ENCODE measurements at regions not wholly inside any gene's neighbourhood (a gene's known extent, or its start where the extent isn't known, plus 50 kb on each side); places are given as distances from the start of the nearest gene placed in this dataset.
A peak's percentile ranks its signal among the peaks of the same experiment; 100 is the strongest.

DNA sequence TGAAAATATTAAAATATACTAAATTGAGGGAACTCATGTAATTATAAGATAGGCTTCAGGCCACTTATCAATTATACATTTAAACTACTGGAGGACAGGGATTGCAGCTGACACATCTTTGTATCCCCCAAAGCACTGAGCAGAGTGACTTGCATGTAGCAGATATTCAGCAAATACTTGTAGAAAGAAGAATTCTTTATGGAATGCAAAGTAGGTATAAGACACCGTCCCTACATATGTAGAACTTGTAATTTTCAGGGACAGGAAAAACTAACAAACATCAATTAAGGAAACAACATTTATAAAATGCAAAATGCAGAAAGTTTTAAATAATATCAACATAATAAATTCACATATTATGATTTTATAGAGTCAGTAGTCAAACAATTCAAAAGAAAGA is 719.2 kb downstream of the OLFM4 start:
- no peak for DNase-seq

DNA sequence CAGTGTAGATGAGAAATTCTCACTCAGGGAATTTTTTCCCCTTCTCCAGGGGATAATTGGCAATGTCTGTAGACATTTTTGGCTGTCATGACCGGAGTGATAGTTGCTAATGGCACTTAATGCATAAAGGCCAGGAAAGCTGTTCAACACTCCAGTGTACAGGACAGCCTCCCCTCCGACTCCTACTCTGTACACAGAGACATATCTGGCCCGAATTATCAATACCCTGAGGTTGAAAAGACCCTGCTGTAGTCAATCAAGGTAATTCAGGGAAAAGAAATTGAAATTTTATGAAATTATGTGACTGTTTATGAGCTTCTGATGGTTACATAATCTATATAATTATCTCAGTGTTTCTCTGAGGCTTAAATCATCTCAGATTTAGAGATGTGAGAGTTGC is 720.7 kb downstream of the OLFM4 start:
- no peak for DNase-seq

- no peak for DNase-seq
These were observed 730.4 kb downstream of the OLFM4 start for GRCh38 chr13:53759016-53759415.

GRCh38 chr13:53775807-53776206 is 747.2 kb downstream of the OLFM4 start:
- DNase-seq, result no peak

- DNase-seq, result no peak
These were observed 750.3 kb downstream of the OLFM4 start for GRCh38 chr13:53778937-53779336.

DNA sequence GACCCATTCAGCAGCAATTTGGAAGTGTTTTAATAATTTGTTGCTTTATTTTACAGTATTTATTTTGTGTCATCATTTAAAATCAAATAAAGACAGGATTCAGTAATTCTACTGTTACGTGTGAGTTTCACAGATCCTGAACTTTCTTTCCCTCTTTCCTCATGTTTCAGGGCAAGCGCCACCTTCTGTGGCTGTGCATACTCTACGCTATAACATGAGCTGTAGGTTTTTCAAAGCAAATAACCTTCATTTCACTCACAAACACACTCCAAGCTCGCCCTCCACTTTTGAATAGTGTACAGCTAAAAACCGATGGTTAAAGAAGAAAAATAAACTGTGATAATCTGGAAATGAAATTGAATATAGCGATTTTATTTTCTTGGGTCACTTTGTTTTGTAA is 753.3 kb downstream of the OLFM4 start:
- no peak for DNase-seq

GRCh38 chr13:53782488-53782961 is 753.9 kb downstream of the OLFM4 start:
- peak; percentile 8 for DNase-seq

GRCh38 chr13:53783471-53783870 is 754.9 kb downstream of the OLFM4 start:
- no peak for DNase-seq

DNA sequence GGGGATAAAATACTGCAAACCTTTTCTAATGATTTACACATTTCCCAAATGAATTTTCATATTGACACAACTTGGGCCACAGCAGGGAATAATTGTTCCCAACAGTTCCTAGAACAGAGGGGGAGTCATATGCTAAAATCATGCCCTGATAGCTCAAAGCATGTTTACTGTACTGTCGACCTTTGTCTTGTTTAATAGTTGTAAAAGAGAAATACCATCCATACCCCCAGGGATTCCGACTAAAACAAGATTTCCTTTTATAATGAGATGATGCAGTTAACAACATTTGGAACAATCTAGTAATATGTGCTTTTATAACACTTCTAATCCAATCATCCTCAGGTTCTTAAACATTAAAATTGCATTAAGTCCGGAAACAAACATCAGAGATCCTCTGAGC is 759.7 kb downstream of the OLFM4 start:
- DNase-seq, result no peak

DNA sequence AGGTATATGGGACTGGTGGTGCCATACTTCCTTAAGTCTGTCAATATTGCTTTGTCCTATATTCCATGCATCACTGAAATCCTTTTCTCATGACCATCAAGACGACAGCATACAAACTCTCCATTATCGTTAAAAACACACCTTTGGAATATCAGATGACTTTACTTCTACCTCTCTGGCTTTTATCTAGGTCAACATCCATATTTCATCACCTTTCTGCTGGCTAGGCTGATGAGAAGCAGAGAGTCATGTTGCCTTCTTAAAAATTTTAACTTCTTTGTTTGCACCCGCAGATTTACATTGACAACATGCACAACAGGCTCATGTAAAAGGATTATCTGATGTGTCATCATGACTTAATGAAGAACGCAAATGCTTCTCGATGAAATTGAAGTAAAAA is 771.4 kb downstream of the OLFM4 start:
- DNase-seq, result no peak

GRCh38 chr13:53807251-53807834 is 778.7 kb downstream of the OLFM4 start:
- no peak for DNase-seq

DNA sequence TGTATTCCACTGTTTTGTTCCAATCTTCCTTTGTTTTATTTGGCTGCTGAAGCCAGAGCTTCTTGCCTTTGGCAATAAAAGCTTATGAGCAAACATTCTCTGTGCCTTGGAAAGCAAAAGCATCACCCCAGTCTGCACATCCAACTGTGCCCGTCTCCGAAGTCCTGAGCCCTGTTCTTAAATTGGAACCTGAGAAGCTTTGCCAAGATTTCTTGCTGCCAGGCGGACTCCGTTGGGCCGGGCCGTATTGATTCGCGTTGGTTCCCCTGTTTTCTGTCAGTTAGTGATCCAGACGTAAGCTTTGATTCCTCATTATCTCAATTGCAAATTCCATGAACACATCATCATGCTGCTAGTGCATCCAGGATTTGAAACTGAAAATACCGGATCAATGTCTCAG is 793.0 kb downstream of the OLFM4 start:
- no peak for DNase-seq

- no peak for DNase-seq
These were observed 793.5 kb downstream of the OLFM4 start for GRCh38 chr13:53822136-53822535.

GRCh38 chr13:53839461-53839860 is 810.8 kb downstream of the OLFM4 start:
- no peak for DNase-seq

GRCh38 chr13:53844473-53845146 is 816.0 kb downstream of the OLFM4 start:
- DNase-seq, result no peak

DNA sequence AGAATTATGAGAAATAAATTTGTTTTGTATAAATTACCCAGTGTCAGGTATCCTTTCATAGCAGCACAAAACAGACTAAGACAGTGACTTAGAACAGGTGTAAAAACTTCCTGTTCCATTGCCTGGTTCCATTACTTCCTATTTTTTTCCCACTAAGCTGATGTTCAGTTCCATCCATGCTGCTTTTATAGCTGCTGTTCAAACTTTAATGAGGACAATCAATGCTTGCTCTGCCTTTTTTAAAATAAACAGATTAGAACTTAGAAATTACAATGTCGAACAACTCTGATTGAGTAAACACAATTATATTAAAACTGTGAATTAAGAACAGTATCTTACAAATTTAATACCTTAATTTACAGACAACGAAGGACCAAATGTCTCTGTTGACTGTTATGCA is 818.9 kb downstream of the OLFM4 start:
- DNase-seq, result no peak

DNA sequence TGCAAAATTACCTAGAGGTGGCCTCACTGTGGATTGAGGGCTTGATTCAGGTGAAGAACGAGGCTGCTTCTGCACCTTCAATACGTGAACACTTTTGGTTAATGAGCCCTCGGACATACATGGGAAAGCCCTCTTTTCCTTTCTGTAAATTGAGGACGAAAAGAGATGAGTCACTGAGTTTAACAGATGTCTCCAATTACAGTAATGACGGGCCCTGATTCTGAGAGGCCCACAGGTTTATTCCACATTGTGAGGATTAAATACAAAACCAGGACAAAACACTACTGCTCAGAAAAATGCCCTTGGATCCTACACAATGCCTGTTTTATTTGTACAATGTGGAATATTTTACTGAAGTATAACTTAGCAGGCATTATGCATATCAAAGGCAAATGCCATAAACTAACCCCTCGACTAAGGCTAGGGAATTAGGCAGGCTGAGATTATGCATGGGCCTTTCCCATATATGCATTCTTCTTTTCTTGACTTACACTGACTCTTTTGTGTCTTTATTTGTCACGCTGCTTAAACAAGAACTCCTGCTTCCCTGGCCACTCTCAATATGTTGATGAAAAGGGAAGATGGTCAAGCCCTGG is 819.9 kb downstream of the OLFM4 start:
- DNase-seq, result no peak

- no peak for DNase-seq
These were observed 825.7 kb downstream of the OLFM4 start for GRCh38 chr13:53854321-53854720.

DNA sequence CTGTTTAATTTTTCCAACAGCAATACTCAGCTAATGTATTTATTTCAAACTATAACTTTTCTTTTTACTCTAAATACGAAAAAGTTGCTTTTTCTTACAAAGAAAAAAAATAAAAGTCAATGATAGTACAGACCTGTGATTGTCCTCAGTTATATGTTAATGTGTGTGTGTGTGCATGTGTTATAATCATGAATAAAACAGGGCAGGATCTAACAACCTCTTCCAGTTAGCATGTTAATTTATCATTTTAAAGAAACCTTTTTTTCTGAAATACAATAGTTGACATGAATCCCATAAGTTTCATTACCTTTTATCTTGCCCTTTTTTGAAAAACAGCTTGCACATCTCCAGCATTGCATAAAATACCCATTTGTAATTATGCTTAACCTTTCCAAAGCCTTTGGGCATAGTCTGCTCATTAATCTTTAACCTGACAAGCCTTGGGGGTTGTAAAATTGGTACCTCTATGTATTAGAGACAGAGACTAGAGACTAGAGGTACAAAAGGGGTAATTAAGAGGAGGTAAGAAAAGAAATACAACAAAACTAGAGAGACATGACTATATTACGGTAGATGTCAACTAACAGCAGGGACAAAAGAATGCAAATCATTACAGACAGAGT is 828.1 kb downstream of the OLFM4 start:
- DNase-seq, result no peak

DNA sequence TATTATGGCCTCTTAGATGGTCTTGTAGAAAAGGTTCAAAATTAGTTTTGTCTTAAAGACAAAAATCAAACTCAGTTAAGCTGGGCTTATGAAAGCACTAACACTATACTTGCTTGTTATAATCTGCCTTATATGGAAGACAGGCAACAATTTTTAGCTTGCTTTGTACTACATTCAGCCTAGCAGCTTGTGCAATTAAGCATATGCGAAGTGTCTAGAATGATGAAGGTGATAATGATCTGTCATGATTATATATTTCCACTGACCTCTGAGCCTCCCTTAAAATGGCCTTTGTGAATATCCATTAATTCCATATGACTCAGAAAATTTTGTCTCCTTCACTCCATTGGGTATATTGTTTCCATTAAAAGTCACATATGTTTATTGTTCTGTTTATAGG is 834.9 kb downstream of the OLFM4 start:
- DNase-seq, result no peak

GRCh38 chr13:53873558-53873957 is 844.9 kb downstream of the OLFM4 start:
- DNase-seq, result no peak

DNA sequence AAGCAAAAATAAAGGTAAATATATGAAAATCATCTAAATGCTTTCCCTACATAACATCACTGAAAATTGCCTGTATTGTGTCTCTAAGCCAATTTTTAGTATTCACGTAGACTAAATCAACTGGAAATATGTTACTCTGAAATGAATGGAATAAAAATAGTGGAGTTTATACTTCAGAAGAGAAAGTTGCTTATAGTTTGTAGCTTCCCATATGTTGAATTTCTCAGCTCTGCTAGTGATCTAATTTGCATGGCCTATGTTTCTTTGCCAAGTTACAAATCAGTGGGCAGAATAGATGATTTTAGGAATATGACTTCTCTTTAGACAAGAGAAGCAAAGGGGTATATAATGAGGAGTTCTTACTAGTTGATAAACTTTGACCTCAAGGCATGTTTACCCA is 850.2 kb downstream of the OLFM4 start:
- no peak for DNase-seq

DNA sequence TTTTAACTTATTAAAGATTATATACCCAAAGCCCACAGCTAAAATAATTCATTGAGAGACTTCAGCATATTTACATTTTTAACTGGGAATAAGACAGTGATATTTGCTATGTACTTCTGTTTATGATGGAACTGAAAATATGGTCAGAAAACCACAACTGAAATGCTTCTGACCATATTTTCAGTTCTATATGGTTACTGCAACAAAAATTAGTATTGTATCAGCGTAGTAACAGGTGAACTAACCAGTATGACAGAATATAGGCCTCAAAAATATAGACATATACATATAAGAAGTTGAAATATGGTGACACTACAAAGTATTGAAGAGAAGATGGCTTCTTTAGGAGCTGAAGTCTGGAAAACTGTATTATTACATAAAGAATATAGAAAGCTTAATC is 857.4 kb downstream of the OLFM4 start:
- no peak for DNase-seq

DNA sequence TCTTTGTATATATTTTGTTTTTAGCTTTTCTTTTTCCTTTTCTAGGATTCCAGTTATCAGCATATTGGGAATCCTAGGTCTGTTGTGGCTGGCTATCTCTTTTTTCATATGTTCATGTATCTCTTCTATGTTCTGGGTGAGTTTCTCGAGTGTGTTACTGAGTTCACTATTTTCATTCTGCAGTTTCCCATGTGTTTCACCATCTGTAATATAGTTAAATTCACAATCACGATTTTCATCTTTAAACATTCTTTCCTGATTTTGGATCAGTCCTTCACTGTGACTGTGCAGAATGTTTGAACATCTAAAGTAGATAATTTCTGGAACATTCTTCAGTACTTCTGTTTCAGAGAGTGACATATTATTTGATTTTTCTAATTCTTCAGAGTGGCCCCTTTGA is 862.1 kb downstream of the OLFM4 start:
- DNase-seq, result no peak
